ENCODE measurements at regions not wholly inside any gene's neighbourhood (a gene's known extent, or its start where the extent isn't known, plus 50 kb on each side); places are given as distances from the start of the nearest gene placed in this dataset.

- DNase-seq = no peak
- Histone ChIP-seq H3K4me1 (no peaks in the 10 kb centered on the region), H3K27me3 (no peaks in the 10 kb centered on the region), H3K36me3 (no peaks in the 10 kb centered on the region), H3K27ac (no peak overlapping the region), H3K9me3 (no peaks in the 10 kb centered on the region), H3K4me3 (no peak overlapping the region)
- TF ChIP-seq POLR2A (IDR thresholded peaks at IDR 0.05) = no peak
- no peak for TF ChIP-seq CTCF (IDR thresholded peaks at IDR 0.05)
These were observed 315.3 kb downstream of the GABRG2 start for GRCh38 chr5:162382839-162383238.

- no peak for DNase-seq
- no peak overlapping the region for H3K27ac ChIP-seq
- no peak overlapping the region for H3K4me3 ChIP-seq
- H3K9me3 ChIP-seq = no peaks in the 10 kb centered on the region
- no peaks in the 10 kb centered on the region for H3K27me3 ChIP-seq
- no peaks in the 10 kb centered on the region for H3K36me3 ChIP-seq
- TF ChIP-seq POLR2A (IDR thresholded peaks at IDR 0.05) (no peak), CTCF (IDR thresholded peaks at IDR 0.05) (no peak)
- H3K4me1 ChIP-seq = no peaks in the 10 kb centered on the region
These were observed 316.7 kb downstream of the GABRG2 start for GRCh38 chr5:162384225-162384624.

GRCh38 chr5:162391833-162392232 lies 324.3 kb downstream of the GABRG2 start:
- H3K9me3 ChIP-seq = no peaks in the 10 kb centered on the region
- no peaks in the 10 kb centered on the region for H3K27me3 ChIP-seq
- no peaks in the 10 kb centered on the region for H3K4me1 ChIP-seq
- no peaks in the 10 kb centered on the region for H3K36me3 ChIP-seq
- DNase-seq = no peak
- TF ChIP-seq POLR2A (IDR thresholded peaks at IDR 0.05) = no peak
- no peak for TF ChIP-seq CTCF (IDR thresholded peaks at IDR 0.05)
- no peak overlapping the region for H3K4me3 ChIP-seq
- no peak overlapping the region for H3K27ac ChIP-seq

GRCh38 chr5:162392336-162392735 lies 324.8 kb downstream of the GABRG2 start:
- no peak for DNase-seq
- TF ChIP-seq POLR2A (IDR thresholded peaks at IDR 0.05) (no peak), CTCF (IDR thresholded peaks at IDR 0.05) (no peak)
- H3K9me3 ChIP-seq = no peaks in the 10 kb centered on the region
- H3K27me3 ChIP-seq = no peaks in the 10 kb centered on the region
- H3K27ac ChIP-seq = no peak overlapping the region
- no peaks in the 10 kb centered on the region for H3K4me1 ChIP-seq
- no peaks in the 10 kb centered on the region for H3K36me3 ChIP-seq
- H3K4me3 ChIP-seq = no peak overlapping the region

- no peaks in the 10 kb centered on the region for H3K27me3 ChIP-seq
- H3K4me1 ChIP-seq = no peaks in the 10 kb centered on the region
- no peaks in the 10 kb centered on the region for H3K9me3 ChIP-seq
- H3K27ac ChIP-seq = no peak overlapping the region
- no peak overlapping the region for H3K4me3 ChIP-seq
- no peaks in the 10 kb centered on the region for H3K36me3 ChIP-seq
- TF ChIP-seq CTCF (IDR thresholded peaks at IDR 0.05) (no peak), POLR2A (IDR thresholded peaks at IDR 0.05) (no peak)
- DNase-seq = no peak
These were observed 326.0 kb downstream of the GABRG2 start for GRCh38 chr5:162393534-162393933.

- Histone ChIP-seq H3K27ac (no peak overlapping the region), H3K4me1 (no peaks in the 10 kb centered on the region), H3K4me3 (no peak overlapping the region), H3K36me3 (no peaks in the 10 kb centered on the region), H3K27me3 (no peaks in the 10 kb centered on the region), H3K9me3 (no peaks in the 10 kb centered on the region)
- no peak for DNase-seq
- TF ChIP-seq CTCF (IDR thresholded peaks at IDR 0.05) = no peak
- TF ChIP-seq POLR2A (IDR thresholded peaks at IDR 0.05) = no peak
These were observed 340.0 kb downstream of the GABRG2 start for GRCh38 chr5:162407614-162408013.
